ENCODE measurements at regions not wholly inside any gene's neighbourhood (a gene's known extent, or its start where the extent isn't known, plus 50 kb on each side); places are given as distances from the start of the nearest gene placed in this dataset.

DNA sequence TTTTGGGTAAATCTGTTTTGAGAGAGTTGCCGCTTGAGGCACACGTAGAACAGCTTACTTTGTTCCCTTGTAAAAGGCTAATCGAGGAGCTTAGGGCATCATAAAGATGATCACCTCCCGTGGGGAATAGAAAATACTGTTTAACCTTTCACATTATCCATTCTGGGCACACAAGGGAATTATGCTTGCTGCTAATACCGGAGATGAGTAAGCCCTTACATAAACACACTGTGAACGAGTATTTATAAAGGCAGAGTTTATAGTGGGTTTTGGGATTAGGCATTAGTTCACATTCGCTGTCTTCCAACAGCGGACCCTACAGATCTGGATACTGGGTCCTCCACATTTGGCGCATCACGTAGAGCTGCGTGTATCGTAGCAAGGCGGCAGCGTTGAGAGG, 51.2 kb upstream of the CNTNAP4 start:
- no peak for TF ChIP-seq MAZ (IDR thresholded peaks at IDR 0.05; ENCODE audit: borderline replicate concordance, low read depth, low read length)
- no peak for TF ChIP-seq CBX2 (IDR thresholded peaks at IDR 0.05; ENCODE audit: borderline replicate concordance, low read depth)
- TF ChIP-seq, protein P1, sequence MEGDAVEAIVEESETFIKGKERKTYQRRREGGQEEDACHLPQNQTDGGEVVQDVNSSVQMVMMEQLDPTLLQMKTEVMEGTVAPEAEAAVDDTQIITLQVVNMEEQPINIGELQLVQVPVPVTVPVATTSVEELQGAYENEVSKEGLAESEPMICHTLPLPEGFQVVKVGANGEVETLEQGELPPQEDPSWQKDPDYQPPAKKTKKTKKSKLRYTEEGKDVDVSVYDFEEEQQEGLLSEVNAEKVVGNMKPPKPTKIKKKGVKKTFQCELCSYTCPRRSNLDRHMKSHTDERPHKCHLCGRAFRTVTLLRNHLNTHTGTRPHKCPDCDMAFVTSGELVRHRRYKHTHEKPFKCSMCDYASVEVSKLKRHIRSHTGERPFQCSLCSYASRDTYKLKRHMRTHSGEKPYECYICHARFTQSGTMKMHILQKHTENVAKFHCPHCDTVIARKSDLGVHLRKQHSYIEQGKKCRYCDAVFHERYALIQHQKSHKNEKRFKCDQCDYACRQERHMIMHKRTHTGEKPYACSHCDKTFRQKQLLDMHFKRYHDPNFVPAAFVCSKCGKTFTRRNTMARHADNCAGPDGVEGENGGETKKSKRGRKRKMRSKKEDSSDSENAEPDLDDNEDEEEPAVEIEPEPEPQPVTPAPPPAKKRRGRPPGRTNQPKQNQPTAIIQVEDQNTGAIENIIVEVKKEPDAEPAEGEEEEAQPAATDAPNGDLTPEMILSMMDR (IDR thresholded peaks at IDR 0.05) = no peak
- no peak for TF ChIP-seq HOXA7 (CRISPR knock-in tag; IDR thresholded peaks at IDR 0.05)
- TF ChIP-seq, protein P2, sequence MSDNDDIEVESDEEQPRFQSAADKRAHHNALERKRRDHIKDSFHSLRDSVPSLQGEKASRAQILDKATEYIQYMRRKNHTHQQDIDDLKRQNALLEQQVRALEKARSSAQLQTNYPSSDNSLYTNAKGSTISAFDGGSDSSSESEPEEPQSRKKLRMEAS (IDR thresholded peaks at IDR 0.05) = no peak
- TF ChIP-seq, protein P3, sequence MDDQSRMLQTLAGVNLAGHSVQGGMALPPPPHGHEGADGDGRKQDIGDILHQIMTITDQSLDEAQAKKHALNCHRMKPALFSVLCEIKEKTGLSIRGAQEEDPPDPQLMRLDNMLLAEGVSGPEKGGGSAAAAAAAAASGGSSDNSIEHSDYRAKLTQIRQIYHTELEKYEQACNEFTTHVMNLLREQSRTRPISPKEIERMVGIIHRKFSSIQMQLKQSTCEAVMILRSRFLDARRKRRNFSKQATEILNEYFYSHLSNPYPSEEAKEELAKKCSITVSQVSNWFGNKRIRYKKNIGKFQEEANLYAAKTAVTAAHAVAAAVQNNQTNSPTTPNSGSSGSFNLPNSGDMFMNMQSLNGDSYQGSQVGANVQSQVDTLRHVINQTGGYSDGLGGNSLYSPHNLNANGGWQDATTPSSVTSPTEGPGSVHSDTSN (IDR thresholded peaks at IDR 0.05) = no peak
- no peak for TF ChIP-seq GATA3 (IDR thresholded peaks at IDR 0.05; ENCODE audit: borderline replicate concordance)
